IMR-90 (cell line): ENCODE measurements at regions not wholly inside any gene's neighbourhood (a gene's known extent, or its start where the extent isn't known, plus 50 kb on each side); places are given as distances from the start of the nearest gene placed in this dataset.

ENCODE experiments used
- ATAC-seq: fragments of 200-7000 bp; cut with Tn5 transposase; 2 replicates; pipeline ENCODE4 v1.9.1; 2020; ENCODE audit warnings: low read depth, mild to moderate bottlenecking, moderate library complexity
- BruUV-seq: library from RNA; stranded (reverse); fragments of 400-500 nt; replicated peaks from 2 replicates; lab custom pipeline; 2021; lab: Mats Ljungman, UMichigan
- CTCF ChIA-PET: fragments of 300-600 bp; formaldehyde crosslinking; extraction: SDS; loops from one replicate; lab custom pipeline; 2021; ENCODE audit warnings: antibody characterized with exemption; lab: Yijun Ruan, JAX
- POLR2A ChIA-PET: fragments of 300-600 bp; sonication (Branson Sonifier 250); formaldehyde crosslinking; loops from one replicate; lab custom pipeline; 2022; ENCODE audit warnings: antibody characterized with exemption; ENCODE audit not compliant: unreplicated experiment; lab: Charles Lee
- DNase-seq: peaks from one replicate; pipeline ENCODE4 v3.0.0; 2013
- H2AFZ ChIP-seq: replicated peaks from 2 replicates; pipeline ENCODE3; 2013; ENCODE audit warnings: low read length, mild to moderate bottlenecking; ENCODE audit not compliant: poor library complexity
- H2AK5ac ChIP-seq: 2 replicates; pipeline ENCODE4 v1.6.1; 2013; ENCODE audit warnings: low read depth, low read length, inconsistent platforms
- H2AK9ac ChIP-seq: replicated peaks from 2 replicates; pipeline ENCODE3; 2013; ENCODE audit warnings: mild to moderate bottlenecking, low read depth, low read length, moderate library complexity; ENCODE audit not compliant: poor library complexity
- H2BK120ac ChIP-seq: 2 replicates; pipeline ENCODE4 v1.6.1; 2013; ENCODE audit warnings: low read depth, low read length, inconsistent platforms
- H2BK15ac ChIP-seq: 3 replicates; pipeline ENCODE4 v1.6.1; 2013; ENCODE audit warnings: low read depth, low read length, inconsistent platforms
- H2BK20ac ChIP-seq: 2 replicates; pipeline ENCODE4 v1.6.1; 2013; ENCODE audit warnings: low read depth, mild to moderate bottlenecking, inconsistent platforms, low read length, moderate library complexity
- H2BK5ac ChIP-seq: 2 replicates; pipeline ENCODE4 v1.6.1; 2013; ENCODE audit warnings: mild to moderate bottlenecking, low read depth, low read length, inconsistent platforms; ENCODE audit not compliant: poor library complexity, severe bottlenecking
- H3K14ac ChIP-seq: replicated peaks from 2 replicates; pipeline ENCODE4 v1.6.1; 2013; ENCODE audit warnings: low read depth, low read length, inconsistent platforms
- H3K18ac ChIP-seq: 2 replicates; pipeline ENCODE4 v1.6.1; 2013; ENCODE audit warnings: low read depth, low read length, control low read depth
- H3K23ac ChIP-seq: 2 replicates; pipeline ENCODE4 v1.6.1; 2013; ENCODE audit warnings: low read depth, low read length, inconsistent platforms
- H3K27ac ChIP-seq: 2 replicates; pipeline ENCODE4 v1.5.1; 2013; ENCODE audit warnings: mild to moderate bottlenecking, control low read depth, low read length; ENCODE audit not compliant: insufficient read depth
- H3K27me3 ChIP-seq: 2 replicates; pipeline ENCODE4 v1.6.1; 2013; ENCODE audit warnings: low read length; ENCODE audit not compliant: control insufficient read depth, insufficient read depth
- H3K36me3 ChIP-seq: 2 replicates; pipeline ENCODE4 v1.6.1; 2013; ENCODE audit warnings: low read length, mixed read lengths; ENCODE audit not compliant: control insufficient read depth, insufficient read depth
- H3K4ac ChIP-seq: 2 replicates; pipeline ENCODE4 v1.6.1; 2013; ENCODE audit warnings: low read depth, low read length, inconsistent platforms
- H3K4me1 ChIP-seq: 2 replicates; pipeline ENCODE4 v1.6.1; 2013; ENCODE audit warnings: low read length, mixed read lengths; ENCODE audit not compliant: control insufficient read depth, insufficient read depth
- H3K4me2 ChIP-seq: 2 replicates; pipeline ENCODE4 v1.6.1; 2013; ENCODE audit warnings: low read depth, mild to moderate bottlenecking, control low read depth, low read length, moderate library complexity
- H3K4me3 ChIP-seq: 2 replicates; pipeline ENCODE4 v1.5.1; 2013; ENCODE audit warnings: low read depth, mild to moderate bottlenecking, control low read depth, low read length, moderate library complexity; ENCODE audit not compliant: insufficient read depth
- H3K56ac ChIP-seq: 2 replicates; pipeline ENCODE4 v1.6.1; 2013; ENCODE audit warnings: low read length, inconsistent platforms; ENCODE audit not compliant: insufficient read depth; ENCODE audit errors: extremely low read depth
- H3K79me1 ChIP-seq, 2 experiments: 2 replicates each; pipeline ENCODE4 v1.6.1; 2013; ENCODE audit warnings: low read length in 2 of 2, inconsistent platforms in 1 of 2, low read depth in 1 of 2
- H3K9ac ChIP-seq: 2 replicates; pipeline ENCODE4 v1.6.1; 2013; ENCODE audit warnings: low read depth, low read length, control low read depth
- H3K9me1 ChIP-seq: 2 replicates; pipeline ENCODE4 v1.6.1; 2013; ENCODE audit warnings: low read length, inconsistent platforms; ENCODE audit not compliant: insufficient read depth
- H3K9me3 ChIP-seq: 2 replicates; pipeline ENCODE4 v1.6.1; 2013; ENCODE audit warnings: low read length; ENCODE audit not compliant: control insufficient read depth, insufficient read depth
- H4K20me1 ChIP-seq: 2 replicates; pipeline ENCODE4 v1.6.1; 2013; ENCODE audit warnings: low read length, inconsistent platforms; ENCODE audit not compliant: insufficient read depth
- H4K5ac ChIP-seq: 2 replicates; pipeline ENCODE4 v1.6.1; 2013; ENCODE audit warnings: mild to moderate bottlenecking, low read depth, low read length, control low read depth
- H4K8ac ChIP-seq, 2 experiments: 2 replicates each; pipeline ENCODE4 v1.6.1; 2013; ENCODE audit warnings: low read depth in 2 of 2, low read length in 2 of 2, control low read depth in 1 of 2, inconsistent platforms in 1 of 2
- H4K91ac ChIP-seq: 2 replicates; pipeline ENCODE4 v1.6.1; 2013; ENCODE audit warnings: low read depth, low read length, inconsistent platforms; ENCODE audit not compliant: insufficient read depth
- BHLHE40 ChIP-seq: fragments of 150-350 bp; IDR thresholded peaks from 2 replicates; pipeline ENCODE4 v1.6.1; 2016; ENCODE audit warnings: mild to moderate bottlenecking, low read depth, low read length
- CEBPB ChIP-seq: IDR thresholded peaks from 2 replicates; pipeline ENCODE4 v1.6.1; 2012; ENCODE audit warnings: low read depth, low read length, improper control_type of control experiment
- CHD1 ChIP-seq: IDR thresholded peaks from 2 replicates; pipeline ENCODE4 v1.6.1; 2012; ENCODE audit warnings: low read depth, low read length, improper control_type of control experiment
- ELK1 ChIP-seq: fragments of 150-350 bp; IDR thresholded peaks from 2 replicates; pipeline ENCODE4 v1.6.1; 2016; ENCODE audit warnings: low read depth, mild to moderate bottlenecking, low read length, moderate library complexity, borderline replicate concordance
- FOS ChIP-seq: fragments of 150-350 bp; IDR thresholded peaks from 2 replicates; pipeline ENCODE4 v1.6.1; 2016; ENCODE audit warnings: low read depth, low read length
- MAFK ChIP-seq: IDR thresholded peaks from 2 replicates; pipeline ENCODE4 v1.6.1; 2012; ENCODE audit warnings: low read depth, low read length, improper control_type of control experiment
- MAZ ChIP-seq: IDR thresholded peaks from 2 replicates; pipeline ENCODE4 v1.6.1; 2012; ENCODE audit warnings: low read depth, mild to moderate bottlenecking, low read length, improper control_type of control experiment, moderate library complexity, borderline replicate concordance
- MXI1 ChIP-seq: IDR thresholded peaks from 2 replicates; pipeline ENCODE4 v1.6.1; 2012; ENCODE audit warnings: low read depth, mild to moderate bottlenecking, low read length, moderate library complexity, borderline replicate concordance
- NFE2L2 ChIP-seq: fragments of 150-350 bp; IDR thresholded peaks from 2 replicates; pipeline ENCODE4 v1.6.1; 2016; ENCODE audit warnings: low read depth, mild to moderate bottlenecking, low read length
- POLR2A ChIP-seq: IDR thresholded peaks from 2 replicates; pipeline ENCODE4 v1.6.1; 2012; ENCODE audit warnings: mild to moderate bottlenecking, low read depth, low read length
- RAD21 ChIP-seq: IDR thresholded peaks from 2 replicates; pipeline ENCODE4 v1.6.1; 2012; ENCODE audit warnings: low read length, improper control_type of control experiment
- RCOR1 ChIP-seq: IDR thresholded peaks from 2 replicates; pipeline ENCODE4 v1.6.1; 2012; ENCODE audit warnings: mild to moderate bottlenecking, low read length, improper control_type of control experiment; ENCODE audit not compliant: insufficient replicate concordance
- RFX5 ChIP-seq: IDR thresholded peaks from 2 replicates; pipeline ENCODE4 v1.8.0; 2012; ENCODE audit warnings: low read depth, mild to moderate bottlenecking, low read length, moderate library complexity
- SMC3 ChIP-seq: fragments of 150-350 bp; IDR thresholded peaks from 2 replicates; pipeline ENCODE4 v1.6.1; 2016; ENCODE audit warnings: low read depth, mild to moderate bottlenecking, antibody characterized with exemption, low read length, moderate library complexity
- WGBS, 2 experiments: methylation state at CpG; one replicate each; pipeline versions ENCODE4 v1.1.5 to v1.1.7; 2013; ENCODE audit warnings: missing lambda C conversion rate in 2 of 2; ENCODE audit not compliant: insufficient read length in 1 of 2; ENCODE audit errors: extremely low coverage in 2 of 2; 5-methylcytosine and 5-hydroxymethylcytosine counted together
- dilution Hi-C: fragments of 300-500 bp; cut with HindIII; formaldehyde crosslinking; loops from one replicate; pipeline ENCODE4 v1.14.3; 2018; ENCODE audit warnings: low sequenced_read_pairs; ENCODE audit not compliant: unreplicated experiment
- in situ Hi-C: fragments of 300-500 bp; cut with MboI; formaldehyde crosslinking; loops from 3 replicates; pipeline ENCODE4 v1.14.3; 2019; ENCODE audit warnings: low sequenced_read_pairs, inconsistent platforms, mixed read lengths
- intact Hi-C: fragments of 100-400 bp; cut with micrococcal nuclease; formaldehyde crosslinking; loops from 2 replicates; pipeline ENCODE4 v1.10.0; 2022
- TF ChIP-seq, protein P1 (sequence below): conservative IDR thresholded peaks from 2 replicates; pipeline ENCODE4 v1.5.1; 2012; ENCODE audit warnings: mild to moderate bottlenecking, low read depth, low read length, improper control_type of control experiment
- TF ChIP-seq, protein P2 (sequence below): fragments of 150-350 bp; IDR thresholded peaks from 2 replicates; pipeline ENCODE4 v1.6.1; 2017; ENCODE audit warnings: mild to moderate bottlenecking, antibody characterized with exemption, low read length, low read depth

GRCh38 chr3:73828348-73828747 lies 203.6 kb upstream of the PDZRN3 start:
- Histone ChIP-seq H3K23ac (no peak overlapping the region), H2BK15ac (no peak overlapping the region), H4K5ac (no peak overlapping the region), H3K4me2 (no peak overlapping the region), H3K4ac (no peak overlapping the region), H3K9me1 (no peaks in the 10 kb centered on the region), H2BK120ac (no peak overlapping the region), H3K4me3 (no peak overlapping the region), H2AFZ (no peak overlapping the region), H4K20me1 (no peaks in the 10 kb centered on the region), H3K18ac (no peak overlapping the region), H2BK20ac (no peak overlapping the region), H3K79me1 (no peaks in the 10 kb centered on the region), H3K14ac (no peak overlapping the region), H4K91ac (no peak overlapping the region), H3K27me3 (no peaks in the 10 kb centered on the region; the same call in 1 of the 2 replicates), H4K8ac (no peak overlapping the region), H2BK5ac (no peak overlapping the region), H3K36me3 (no peaks in the 10 kb centered on the region), H3K9me3 (no peaks in the 10 kb centered on the region), H2AK5ac (no peak overlapping the region), H3K4me1 (no peaks in the 10 kb centered on the region), H3K27ac (no peak overlapping the region), H3K56ac (no peak overlapping the region), H3K9ac (no peak overlapping the region), H2AK9ac (no peak overlapping the region)
- no TSS peak for BruUV-seq
- ATAC-seq (no peak), DNase-seq (no peak)
- CTCF ChIA-PET = interaction anchor here (1.6 kb wide), 1 partner anchor 20 kb away, joined by 3 read pairs; no protein-coding TSS in a partner anchor
- intact Hi-C loops = no loop called here
- no peak for TF ChIP-seq CEBPB
- no peak for TF ChIP-seq NFE2L2
- no peak for TF ChIP-seq MAZ
- TF ChIP-seq POLR2A = no peak
- TF ChIP-seq RCOR1 = no peak
- no peak for TF ChIP-seq FOS
- TF ChIP-seq RAD21 = no peak
- TF ChIP-seq RFX5 = no peak
- TF ChIP-seq, protein P1, sequence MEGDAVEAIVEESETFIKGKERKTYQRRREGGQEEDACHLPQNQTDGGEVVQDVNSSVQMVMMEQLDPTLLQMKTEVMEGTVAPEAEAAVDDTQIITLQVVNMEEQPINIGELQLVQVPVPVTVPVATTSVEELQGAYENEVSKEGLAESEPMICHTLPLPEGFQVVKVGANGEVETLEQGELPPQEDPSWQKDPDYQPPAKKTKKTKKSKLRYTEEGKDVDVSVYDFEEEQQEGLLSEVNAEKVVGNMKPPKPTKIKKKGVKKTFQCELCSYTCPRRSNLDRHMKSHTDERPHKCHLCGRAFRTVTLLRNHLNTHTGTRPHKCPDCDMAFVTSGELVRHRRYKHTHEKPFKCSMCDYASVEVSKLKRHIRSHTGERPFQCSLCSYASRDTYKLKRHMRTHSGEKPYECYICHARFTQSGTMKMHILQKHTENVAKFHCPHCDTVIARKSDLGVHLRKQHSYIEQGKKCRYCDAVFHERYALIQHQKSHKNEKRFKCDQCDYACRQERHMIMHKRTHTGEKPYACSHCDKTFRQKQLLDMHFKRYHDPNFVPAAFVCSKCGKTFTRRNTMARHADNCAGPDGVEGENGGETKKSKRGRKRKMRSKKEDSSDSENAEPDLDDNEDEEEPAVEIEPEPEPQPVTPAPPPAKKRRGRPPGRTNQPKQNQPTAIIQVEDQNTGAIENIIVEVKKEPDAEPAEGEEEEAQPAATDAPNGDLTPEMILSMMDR = no peak
- TF ChIP-seq, protein P2, sequence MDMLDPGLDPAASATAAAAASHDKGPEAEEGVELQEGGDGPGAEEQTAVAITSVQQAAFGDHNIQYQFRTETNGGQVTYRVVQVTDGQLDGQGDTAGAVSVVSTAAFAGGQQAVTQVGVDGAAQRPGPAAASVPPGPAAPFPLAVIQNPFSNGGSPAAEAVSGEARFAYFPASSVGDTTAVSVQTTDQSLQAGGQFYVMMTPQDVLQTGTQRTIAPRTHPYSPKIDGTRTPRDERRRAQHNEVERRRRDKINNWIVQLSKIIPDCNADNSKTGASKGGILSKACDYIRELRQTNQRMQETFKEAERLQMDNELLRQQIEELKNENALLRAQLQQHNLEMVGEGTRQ = no peak
- TF ChIP-seq CHD1 = no peak
- no peak for TF ChIP-seq MXI1
- no peak for TF ChIP-seq MAFK
- TF ChIP-seq ELK1 = no peak
- TF ChIP-seq SMC3 = no peak
- no peak for TF ChIP-seq BHLHE40
- dilution Hi-C loops = no loop called here
- in situ Hi-C loops = no loop called here
- POLR2A ChIA-PET = no interaction called here
- whole genome bisulfite sequencing, 2 experiments = 100% methylated on average over 1 of the region's 3 CpGs; no CpG with 5 or more reads in 1 of the 2 experiments
